ENCODE measurements at regions not wholly inside any gene's neighbourhood (a gene's known extent, or its start where the extent isn't known, plus 50 kb on each side); places are given as distances from the start of the nearest gene placed in this dataset.

- no peak for DNase-seq
These were observed 75.3 kb upstream of the TRPC3 start for GRCh38 chr4:122027203-122027602.

- DNase-seq: peak; percentile 43
These were observed 65.4 kb upstream of the TRPC3 start for GRCh38 chr4:122017296-122017695.

- DNase-seq: no peak
These were observed 63.3 kb upstream of the TRPC3 start for GRCh38 chr4:122015203-122015602.

- DNase-seq: peak; percentile 86
These were observed 60.9 kb upstream of the TRPC3 start for GRCh38 chr4:122012735-122013134.

- DNase-seq: no peak
These were observed 58.8 kb upstream of the TRPC3 start for GRCh38 chr4:122010610-122011009.

- no peak for DNase-seq
These were observed 57.7 kb upstream of the TRPC3 start for GRCh38 chr4:122009524-122009923.

- DNase-seq: no peak
These were observed 55.2 kb upstream of the TRPC3 start for GRCh38 chr4:122007016-122007415.

- DNase-seq: no peak
These were observed 53.4 kb upstream of the TRPC3 start for GRCh38 chr4:122005064-122005755.

- DNase-seq: peak; percentile 78
These were observed 51.5 kb upstream of the TRPC3 start for GRCh38 chr4:122003335-122003734.
